IMR-90 (cell line): ENCODE measurements at regions not wholly inside any gene's neighbourhood (a gene's known extent, or its start where the extent isn't known, plus 50 kb on each side); places are given as distances from the start of the nearest gene placed in this dataset.

ENCODE experiments used
- ATAC-seq: fragments of 200-7000 bp; cut with Tn5 transposase; 2 replicates; pipeline ENCODE4 v1.9.1; 2020; ENCODE audit warnings: low read depth, mild to moderate bottlenecking, moderate library complexity
- BruUV-seq: library from RNA; stranded (reverse); fragments of 400-500 nt; replicated peaks from 2 replicates; lab custom pipeline; 2021; lab: Mats Ljungman, UMichigan
- CTCF ChIA-PET: fragments of 300-600 bp; formaldehyde crosslinking; extraction: SDS; loops from one replicate; lab custom pipeline; 2021; ENCODE audit warnings: antibody characterized with exemption; lab: Yijun Ruan, JAX
- POLR2A ChIA-PET: fragments of 300-600 bp; sonication (Branson Sonifier 250); formaldehyde crosslinking; loops from one replicate; lab custom pipeline; 2022; ENCODE audit warnings: antibody characterized with exemption; ENCODE audit not compliant: unreplicated experiment; lab: Charles Lee
- DNase-seq: peaks from one replicate; pipeline ENCODE4 v3.0.0; 2013
- H2AFZ ChIP-seq: replicated peaks from 2 replicates; pipeline ENCODE3; 2013; ENCODE audit warnings: low read length, mild to moderate bottlenecking; ENCODE audit not compliant: poor library complexity
- H2AK5ac ChIP-seq: 2 replicates; pipeline ENCODE4 v1.6.1; 2013; ENCODE audit warnings: low read depth, low read length, inconsistent platforms
- H2AK9ac ChIP-seq: replicated peaks from 2 replicates; pipeline ENCODE3; 2013; ENCODE audit warnings: mild to moderate bottlenecking, low read depth, low read length, moderate library complexity; ENCODE audit not compliant: poor library complexity
- H2BK120ac ChIP-seq: 2 replicates; pipeline ENCODE4 v1.6.1; 2013; ENCODE audit warnings: low read depth, low read length, inconsistent platforms
- H2BK15ac ChIP-seq: 3 replicates; pipeline ENCODE4 v1.6.1; 2013; ENCODE audit warnings: low read depth, low read length, inconsistent platforms
- H2BK20ac ChIP-seq: 2 replicates; pipeline ENCODE4 v1.6.1; 2013; ENCODE audit warnings: low read depth, mild to moderate bottlenecking, inconsistent platforms, low read length, moderate library complexity
- H2BK5ac ChIP-seq: 2 replicates; pipeline ENCODE4 v1.6.1; 2013; ENCODE audit warnings: mild to moderate bottlenecking, low read depth, low read length, inconsistent platforms; ENCODE audit not compliant: poor library complexity, severe bottlenecking
- H3K14ac ChIP-seq: replicated peaks from 2 replicates; pipeline ENCODE4 v1.6.1; 2013; ENCODE audit warnings: low read depth, low read length, inconsistent platforms
- H3K18ac ChIP-seq: 2 replicates; pipeline ENCODE4 v1.6.1; 2013; ENCODE audit warnings: low read depth, low read length, control low read depth
- H3K23ac ChIP-seq: 2 replicates; pipeline ENCODE4 v1.6.1; 2013; ENCODE audit warnings: low read depth, low read length, inconsistent platforms
- H3K27ac ChIP-seq: 2 replicates; pipeline ENCODE4 v1.5.1; 2013; ENCODE audit warnings: mild to moderate bottlenecking, control low read depth, low read length; ENCODE audit not compliant: insufficient read depth
- H3K27me3 ChIP-seq: 2 replicates; pipeline ENCODE4 v1.6.1; 2013; ENCODE audit warnings: low read length; ENCODE audit not compliant: control insufficient read depth, insufficient read depth
- H3K36me3 ChIP-seq: 2 replicates; pipeline ENCODE4 v1.6.1; 2013; ENCODE audit warnings: low read length, mixed read lengths; ENCODE audit not compliant: control insufficient read depth, insufficient read depth
- H3K4ac ChIP-seq: 2 replicates; pipeline ENCODE4 v1.6.1; 2013; ENCODE audit warnings: low read depth, low read length, inconsistent platforms
- H3K4me1 ChIP-seq: 2 replicates; pipeline ENCODE4 v1.6.1; 2013; ENCODE audit warnings: low read length, mixed read lengths; ENCODE audit not compliant: control insufficient read depth, insufficient read depth
- H3K4me2 ChIP-seq: 2 replicates; pipeline ENCODE4 v1.6.1; 2013; ENCODE audit warnings: low read depth, mild to moderate bottlenecking, control low read depth, low read length, moderate library complexity
- H3K4me3 ChIP-seq: 2 replicates; pipeline ENCODE4 v1.5.1; 2013; ENCODE audit warnings: low read depth, mild to moderate bottlenecking, control low read depth, low read length, moderate library complexity; ENCODE audit not compliant: insufficient read depth
- H3K56ac ChIP-seq: 2 replicates; pipeline ENCODE4 v1.6.1; 2013; ENCODE audit warnings: low read length, inconsistent platforms; ENCODE audit not compliant: insufficient read depth; ENCODE audit errors: extremely low read depth
- H3K79me1 ChIP-seq, 2 experiments: 2 replicates each; pipeline ENCODE4 v1.6.1; 2013; ENCODE audit warnings: low read length in 2 of 2, inconsistent platforms in 1 of 2, low read depth in 1 of 2
- H3K9ac ChIP-seq: 2 replicates; pipeline ENCODE4 v1.6.1; 2013; ENCODE audit warnings: low read depth, low read length, control low read depth
- H3K9me1 ChIP-seq: 2 replicates; pipeline ENCODE4 v1.6.1; 2013; ENCODE audit warnings: low read length, inconsistent platforms; ENCODE audit not compliant: insufficient read depth
- H3K9me3 ChIP-seq: 2 replicates; pipeline ENCODE4 v1.6.1; 2013; ENCODE audit warnings: low read length; ENCODE audit not compliant: control insufficient read depth, insufficient read depth
- H4K20me1 ChIP-seq: 2 replicates; pipeline ENCODE4 v1.6.1; 2013; ENCODE audit warnings: low read length, inconsistent platforms; ENCODE audit not compliant: insufficient read depth
- H4K5ac ChIP-seq: 2 replicates; pipeline ENCODE4 v1.6.1; 2013; ENCODE audit warnings: mild to moderate bottlenecking, low read depth, low read length, control low read depth
- H4K8ac ChIP-seq, 2 experiments: 2 replicates each; pipeline ENCODE4 v1.6.1; 2013; ENCODE audit warnings: low read depth in 2 of 2, low read length in 2 of 2, control low read depth in 1 of 2, inconsistent platforms in 1 of 2
- H4K91ac ChIP-seq: 2 replicates; pipeline ENCODE4 v1.6.1; 2013; ENCODE audit warnings: low read depth, low read length, inconsistent platforms; ENCODE audit not compliant: insufficient read depth
- CEBPB ChIP-seq: IDR thresholded peaks from 2 replicates; pipeline ENCODE4 v1.6.1; 2012; ENCODE audit warnings: low read depth, low read length, improper control_type of control experiment
- CTCF ChIP-seq: conservative IDR thresholded peaks from 2 replicates; pipeline ENCODE4 v1.5.1; 2012; ENCODE audit warnings: mild to moderate bottlenecking, low read depth, low read length, improper control_type of control experiment
- MAFK ChIP-seq: IDR thresholded peaks from 2 replicates; pipeline ENCODE4 v1.6.1; 2012; ENCODE audit warnings: low read depth, low read length, improper control_type of control experiment
- NFE2L2 ChIP-seq: fragments of 150-350 bp; IDR thresholded peaks from 2 replicates; pipeline ENCODE4 v1.6.1; 2016; ENCODE audit warnings: low read depth, mild to moderate bottlenecking, low read length
- POLR2A ChIP-seq: IDR thresholded peaks from 2 replicates; pipeline ENCODE4 v1.6.1; 2012; ENCODE audit warnings: mild to moderate bottlenecking, low read depth, low read length
- RCOR1 ChIP-seq: IDR thresholded peaks from 2 replicates; pipeline ENCODE4 v1.6.1; 2012; ENCODE audit warnings: mild to moderate bottlenecking, low read length, improper control_type of control experiment; ENCODE audit not compliant: insufficient replicate concordance
- RFX5 ChIP-seq: IDR thresholded peaks from 2 replicates; pipeline ENCODE4 v1.8.0; 2012; ENCODE audit warnings: low read depth, mild to moderate bottlenecking, low read length, moderate library complexity
- WGBS, 2 experiments: methylation state at CpG; one replicate each; pipeline versions ENCODE4 v1.1.5 to v1.1.7; 2013; ENCODE audit warnings: missing lambda C conversion rate in 2 of 2; ENCODE audit not compliant: insufficient read length in 1 of 2; ENCODE audit errors: extremely low coverage in 2 of 2; 5-methylcytosine and 5-hydroxymethylcytosine counted together
- dilution Hi-C: fragments of 300-500 bp; cut with HindIII; formaldehyde crosslinking; loops from one replicate; pipeline ENCODE4 v1.14.3; 2018; ENCODE audit warnings: low sequenced_read_pairs; ENCODE audit not compliant: unreplicated experiment
- in situ Hi-C: fragments of 300-500 bp; cut with MboI; formaldehyde crosslinking; loops from 3 replicates; pipeline ENCODE4 v1.14.3; 2019; ENCODE audit warnings: low sequenced_read_pairs, inconsistent platforms, mixed read lengths
- intact Hi-C: fragments of 100-400 bp; cut with micrococcal nuclease; formaldehyde crosslinking; loops from 2 replicates; pipeline ENCODE4 v1.10.0; 2022

- WGBS, 2 experiments, result 73% methylated on average over 5 of the region's 5 CpGs; no CpG with 5 or more reads in 1 of the 2 experiments
- no peak overlapping the region for H3K4me2 ChIP-seq
- H3K9ac ChIP-seq, result no peak overlapping the region
- H3K79me1 ChIP-seq, result no peaks in the 10 kb centered on the region
- H3K4me3 ChIP-seq, result no peak overlapping the region
- H3K56ac ChIP-seq, result no peak overlapping the region
- H3K4ac ChIP-seq, result no peak overlapping the region
- no peak overlapping the region for H2BK15ac ChIP-seq
- H3K27me3 ChIP-seq, result no peaks in the 10 kb centered on the region
- H3K23ac ChIP-seq, result no peak overlapping the region
- no peak overlapping the region for H4K91ac ChIP-seq
- in situ Hi-C loops, result no loop called here
- no peak overlapping the region for H4K5ac ChIP-seq
- H3K36me3 ChIP-seq, result no peaks in the 10 kb centered on the region
- dilution Hi-C loops, result no loop called here
- BruUV-seq, result no TSS peak
- TF ChIP-seq RCOR1 (no peak), RFX5 (no peak), NFE2L2 (no peak), CEBPB (peak; percentile 64), POLR2A (no peak), MAFK (no peak), CTCF (no peak)
- POLR2A ChIA-PET, result no interaction called here
- ATAC-seq (no peak), DNase-seq (no peak)
- no peak overlapping the region for H2AK9ac ChIP-seq
- H2BK5ac ChIP-seq, result no peak overlapping the region
- H4K20me1 ChIP-seq, result no peaks in the 10 kb centered on the region
- H2BK20ac ChIP-seq, result no peak overlapping the region
- no peak overlapping the region for H2AK5ac ChIP-seq
- H3K18ac ChIP-seq, result no peak overlapping the region
- no peak overlapping the region for H3K27ac ChIP-seq
- no peak overlapping the region for H4K8ac ChIP-seq
- H3K14ac ChIP-seq, result no peak overlapping the region
- H3K9me3 ChIP-seq, result no peaks in the 10 kb centered on the region
- H3K9me1 ChIP-seq, result no peaks in the 10 kb centered on the region
- intact Hi-C loops, result no loop called here
- CTCF ChIA-PET, result no interaction called here
- H3K4me1 ChIP-seq, result no peaks in the 10 kb centered on the region
- no peak overlapping the region for H2AFZ ChIP-seq
- no peak overlapping the region for H2BK120ac ChIP-seq
Measured at GRCh38 chr9:26142201-26142600, 464.0 kb upstream of the TUSC1 start.
